Activated effector memory CD4-positive, alpha-beta T cell treated with Interleukin-2 at 50 U/mL for 16 hours (primary cell): ENCODE measurements at regions not wholly inside any gene's neighbourhood (a gene's known extent, or its start where the extent isn't known, plus 50 kb on each side); places are given as distances from the start of the nearest gene placed in this dataset.
"Not testable (repeated sequence)": the region's sequence is repeated elsewhere in the genome, so short reads cannot be mapped to it uniquely, and the experiment has no call there.

Source experiments
- DNase-seq: peaks from one replicate; pipeline ENCODE4 v3.0.0-alpha.2; 2020

- DNase-seq: no peak
Observed at GRCh38 chr14:62432955-62433354, 612.3 kb downstream of the KCNH5 start.

GRCh38 chr14:62436261-62436660, 609.0 kb downstream of the KCNH5 start:
- DNase-seq: no peak

GRCh38 chr14:62439210-62439609, 606.0 kb downstream of the KCNH5 start:
- DNase-seq: no peak

- DNase-seq: no peak
Observed at GRCh38 chr14:62443796-62444195, 601.5 kb downstream of the KCNH5 start.

GRCh38 chr14:62445570-62445969, 599.7 kb downstream of the KCNH5 start:
- DNase-seq: no peak

- DNase-seq: no peak
Observed at GRCh38 chr14:62451221-62451620, 594.0 kb downstream of the KCNH5 start.

- no peak for DNase-seq
Observed at GRCh38 chr14:62453226-62453625, 592.0 kb downstream of the KCNH5 start.

- no peak for DNase-seq
Observed at GRCh38 chr14:62455446-62455845, 589.8 kb downstream of the KCNH5 start.

GRCh38 chr14:62462988-62463387, 582.3 kb downstream of the KCNH5 start:
- no peak for DNase-seq

- no peak for DNase-seq
Observed at GRCh38 chr14:62468946-62469345, 576.3 kb downstream of the KCNH5 start.

GRCh38 chr14:62470935-62471334, 574.3 kb downstream of the KCNH5 start:
- DNase-seq: no peak

GRCh38 chr14:62491146-62491545, 554.1 kb downstream of the KCNH5 start:
- no peak for DNase-seq

GRCh38 chr14:62497708-62498107, 547.5 kb downstream of the KCNH5 start:
- no peak for DNase-seq

- no peak for DNase-seq
Observed at GRCh38 chr14:62501021-62501750, 544.1 kb downstream of the KCNH5 start.

GRCh38 chr14:62505045-62505444, 540.2 kb downstream of the KCNH5 start:
- no peak for DNase-seq

- not testable (repeated sequence) for DNase-seq
Observed at GRCh38 chr14:62521309-62521708, 523.9 kb downstream of the KCNH5 start.

GRCh38 chr14:62528296-62528695, 517.0 kb downstream of the KCNH5 start:
- DNase-seq: no peak

- DNase-seq: no peak
Observed at GRCh38 chr14:62532181-62532580, 513.1 kb downstream of the KCNH5 start.

GRCh38 chr14:62546862-62547474, 498.3 kb downstream of the KCNH5 start:
- no peak for DNase-seq

- no peak for DNase-seq
Observed at GRCh38 chr14:62557416-62557815, 487.8 kb downstream of the KCNH5 start.

GRCh38 chr14:62558451-62558850, 486.8 kb downstream of the KCNH5 start:
- no peak for DNase-seq

- no peak for DNase-seq
Observed at GRCh38 chr14:62585247-62585646, 460.0 kb downstream of the KCNH5 start.

GRCh38 chr14:62592877-62593276, 452.4 kb downstream of the KCNH5 start:
- no peak for DNase-seq

- no peak for DNase-seq
Observed at GRCh38 chr14:62597143-62597542, 448.1 kb downstream of the KCNH5 start.
